Right lobe of liver (tissue), 4 donors: ENCODE measurements at regions not wholly inside any gene's neighbourhood (a gene's known extent, or its start where the extent isn't known, plus 50 kb on each side); places are given as distances from the start of the nearest gene placed in this dataset.

Source experiments
- POLR2A ChIP-seq: fragments of 450-650 bp; IDR thresholded peaks from one replicate; pipeline ENCODE4 v1.6.1; 2017; ENCODE audit warnings: antibody characterized with exemption, mild to moderate bottlenecking
- TF ChIP-seq, protein P1 (sequence below), 4 donors: fragments of 200-600 bp in 3 of 4; fragments of 450-650 bp in 1 of 4; IDR thresholded peaks; one replicate each; pipeline versions ENCODE4 v1.5.1 to v1.8.0; 2016 to 2022; ENCODE audit warnings: antibody characterized with exemption in 4 of 4, mild to moderate bottlenecking in 2 of 4
- donor health status: DM: no; HTN: no; CAD: no.
- donor health status: DM: no; HTN: no; CAD: no.
- donor health status: DM: no; HTN: yes; CAD: no.

DNA sequence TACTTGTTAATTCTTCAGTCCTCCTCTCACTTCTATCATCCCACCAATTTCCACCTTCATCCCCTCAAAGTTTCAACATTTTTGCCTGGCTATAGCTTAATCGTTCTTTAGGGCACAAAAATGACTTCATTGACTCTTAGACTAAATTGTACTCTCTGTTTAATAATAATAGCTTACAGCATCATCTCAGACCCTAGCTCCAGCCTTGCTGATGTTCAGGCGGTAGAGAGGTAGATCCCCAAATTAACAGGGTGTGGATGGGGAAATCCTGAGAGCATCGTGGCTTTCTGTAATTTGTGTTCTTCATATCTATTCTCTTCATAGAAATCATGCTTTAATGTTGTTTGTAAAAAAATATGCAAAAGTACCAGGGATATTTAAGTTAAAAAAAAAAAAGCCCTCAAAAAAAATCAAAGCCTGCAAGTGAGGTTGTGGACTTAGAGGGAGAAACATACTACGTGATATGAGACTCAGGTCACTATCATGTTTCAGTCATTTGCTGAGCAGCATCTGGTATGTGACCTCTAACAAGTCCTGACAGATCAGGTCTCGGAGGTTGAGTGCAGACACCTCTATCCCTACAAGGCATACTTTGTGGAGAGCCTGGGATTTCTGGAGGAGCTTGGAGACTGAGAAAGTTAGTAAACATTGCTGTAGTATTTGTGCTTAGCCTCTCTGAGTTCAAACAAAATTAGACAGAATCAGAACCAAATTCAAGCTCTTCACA, 1063.3 kb upstream of the CITED2 start:
- TF ChIP-seq, protein P1, sequence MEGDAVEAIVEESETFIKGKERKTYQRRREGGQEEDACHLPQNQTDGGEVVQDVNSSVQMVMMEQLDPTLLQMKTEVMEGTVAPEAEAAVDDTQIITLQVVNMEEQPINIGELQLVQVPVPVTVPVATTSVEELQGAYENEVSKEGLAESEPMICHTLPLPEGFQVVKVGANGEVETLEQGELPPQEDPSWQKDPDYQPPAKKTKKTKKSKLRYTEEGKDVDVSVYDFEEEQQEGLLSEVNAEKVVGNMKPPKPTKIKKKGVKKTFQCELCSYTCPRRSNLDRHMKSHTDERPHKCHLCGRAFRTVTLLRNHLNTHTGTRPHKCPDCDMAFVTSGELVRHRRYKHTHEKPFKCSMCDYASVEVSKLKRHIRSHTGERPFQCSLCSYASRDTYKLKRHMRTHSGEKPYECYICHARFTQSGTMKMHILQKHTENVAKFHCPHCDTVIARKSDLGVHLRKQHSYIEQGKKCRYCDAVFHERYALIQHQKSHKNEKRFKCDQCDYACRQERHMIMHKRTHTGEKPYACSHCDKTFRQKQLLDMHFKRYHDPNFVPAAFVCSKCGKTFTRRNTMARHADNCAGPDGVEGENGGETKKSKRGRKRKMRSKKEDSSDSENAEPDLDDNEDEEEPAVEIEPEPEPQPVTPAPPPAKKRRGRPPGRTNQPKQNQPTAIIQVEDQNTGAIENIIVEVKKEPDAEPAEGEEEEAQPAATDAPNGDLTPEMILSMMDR (IDR thresholded peaks at IDR 0.05) = no peak
- no peak for TF ChIP-seq POLR2A
